RKO (cell line): ENCODE measurements at regions not wholly inside any gene's neighbourhood (a gene's known extent, or its start where the extent isn't known, plus 50 kb on each side); places are given as distances from the start of the nearest gene placed in this dataset.
"Not testable (repeated sequence)": the region's sequence is repeated elsewhere in the genome, so short reads cannot be mapped to it uniquely, and the experiment has no call there.

ENCODE experiments used
- DNase-seq: peaks from one replicate; pipeline ENCODE4 v3.0.0-alpha.2; 2016; ENCODE audit warnings: low spot score

- DNase-seq = peak; percentile 42
These were observed 665.9 kb upstream of the CITED2 start for GRCh38 chr6:140040396-140040795.

- DNase-seq = no peak
These were observed 664.9 kb upstream of the CITED2 start for GRCh38 chr6:140039364-140039763.

GRCh38 chr6:140036196-140036595 lies 661.7 kb upstream of the CITED2 start:
- no peak for DNase-seq

GRCh38 chr6:140032189-140032588 lies 657.7 kb upstream of the CITED2 start:
- DNase-seq = no peak

GRCh38 chr6:140029551-140029950 lies 655.1 kb upstream of the CITED2 start:
- no peak for DNase-seq

GRCh38 chr6:140027219-140027618 lies 652.8 kb upstream of the CITED2 start:
- no peak for DNase-seq

GRCh38 chr6:140026546-140026945 lies 652.1 kb upstream of the CITED2 start:
- DNase-seq = no peak

- DNase-seq = no peak
These were observed 650.7 kb upstream of the CITED2 start for GRCh38 chr6:140025171-140025570.

GRCh38 chr6:140020207-140020791 lies 645.9 kb upstream of the CITED2 start:
- DNase-seq = no peak

GRCh38 chr6:140018588-140018987 lies 644.1 kb upstream of the CITED2 start:
- DNase-seq = no peak

GRCh38 chr6:140017470-140017869 lies 643.0 kb upstream of the CITED2 start:
- DNase-seq = no peak

GRCh38 chr6:140012150-140012549 lies 637.7 kb upstream of the CITED2 start:
- DNase-seq = no peak

- no peak for DNase-seq
These were observed 637.1 kb upstream of the CITED2 start for GRCh38 chr6:140011537-140011936.

- no peak for DNase-seq
These were observed 634.8 kb upstream of the CITED2 start for GRCh38 chr6:140009286-140009685.

GRCh38 chr6:140007525-140007924 lies 633.1 kb upstream of the CITED2 start:
- DNase-seq = no peak

- no peak for DNase-seq
These were observed 628.8 kb upstream of the CITED2 start for GRCh38 chr6:140003217-140003616.

GRCh38 chr6:140002396-140003022 lies 628.1 kb upstream of the CITED2 start:
- no peak for DNase-seq

- no peak for DNase-seq
These were observed 627.4 kb upstream of the CITED2 start for GRCh38 chr6:140001821-140002341.

GRCh38 chr6:140001005-140001404 lies 626.6 kb upstream of the CITED2 start:
- DNase-seq = no peak

GRCh38 chr6:139999661-140000060 lies 625.2 kb upstream of the CITED2 start:
- DNase-seq = not testable (repeated sequence)

- not testable (repeated sequence) for DNase-seq
These were observed 624.0 kb upstream of the CITED2 start for GRCh38 chr6:139998478-139998877.

- no peak for DNase-seq
These were observed 621.9 kb upstream of the CITED2 start for GRCh38 chr6:139996253-139996834.

- no peak for DNase-seq
These were observed 620.5 kb upstream of the CITED2 start for GRCh38 chr6:139994998-139995397.
